ENCODE measurements at regions not wholly inside any gene's neighbourhood (a gene's known extent, or its start where the extent isn't known, plus 50 kb on each side); places are given as distances from the start of the nearest gene placed in this dataset.

- TF ChIP-seq CSRNP2 (CRISPR knock-in tag; conservative IDR thresholded peaks at IDR 0.05; ENCODE audit: low read depth) = no peak
These were observed 108.6 kb upstream of the NDST4 start (continued) for GRCh38 chr4:115222061-115222460.

GRCh38 chr4:115219862-115220261 lies 106.4 kb upstream of the NDST4 start:
- H3K27ac ChIP-seq (ENCODE audit: extremely low read length, insufficient read depth, low read length) = no peak overlapping the region
- no TSS peak for BruUV-seq (replicated peaks)
- in situ Hi-C loops (cut with HindIII; ENCODE audit: extremely low pct_ligation_motif_present, low pct_unique_long_range_greater_than_20kb) = no loop called here

More at GRCh38 chr4:115219862-115220261, 106.4 kb upstream of the NDST4 start:
- no peak overlapping the region for H2AFZ ChIP-seq (ENCODE audit: low read length)
- DNase-seq (ENCODE audit: low spot score) = no peak
- ChIA-PET POLR2A (no interaction called here), CTCF (ENCODE audit: low intra/inter-chr PET ratio, low total read pairs) (no interaction called here)
- no peaks in the 10 kb centered on the region for H4K20me1 ChIP-seq (ENCODE audit: insufficient read depth, low read length)
- no peaks in the 10 kb centered on the region for H3K36me3 ChIP-seq (replicated peaks in 1 of 2; ENCODE audit: control insufficient read depth in 1 of 2, insufficient read depth in 2 of 2, low read length in 2 of 2)
- intact Hi-C loops (cut with micrococcal nuclease; ENCODE audit: unreplicated experiment) = no loop called here
- no peaks in the 10 kb centered on the region for H3K79me2 ChIP-seq (ENCODE audit: insufficient read depth, low read length)
- H3K4me3 ChIP-seq (replicated peaks in 1 of 3; ENCODE audit: insufficient read depth in 1 of 3, low read depth in 2 of 3, low read length in 3 of 3) = no peak overlapping the region
- FAIRE-seq = no peak
- 5% methylated on average over 1 of the region's 1 CpG for WGBS (ENCODE audit: low lambda C conversion rate)
- H3K4me1 ChIP-seq (ENCODE audit: insufficient read depth, low read length) = no peaks in the 10 kb centered on the region
- TF ChIP-seq MBD4 (IDR thresholded peaks at IDR 0.05; ENCODE audit: borderline replicate concordance, low read length) (no peak), ZBTB7B (CRISPR knock-in tag; IDR thresholded peaks at IDR 0.05) (no peak), MNT (IDR thresholded peaks at IDR 0.05) (peak; percentile 95)
- no peak overlapping the region for H3K4me2 ChIP-seq (ENCODE audit: low read depth, low read length)
- ATAC-seq = no peak
- H3K27me3 ChIP-seq (ENCODE audit: control insufficient read depth in 1 of 2, insufficient read depth in 2 of 2, low read length in 2 of 2) = no peaks in the 10 kb centered on the region
- no peaks in the 10 kb centered on the region for H3K9me3 ChIP-seq (ENCODE audit: low read length)
- H3K9ac ChIP-seq (ENCODE audit: insufficient read depth, low read depth, low read length) = no peak overlapping the region

Data from HepG2 (cell line).